Activated B cell treated with CpG ODN at 0.5 μM for 24 hours (primary cell): ENCODE measurements at regions not wholly inside any gene's neighbourhood (a gene's known extent, or its start where the extent isn't known, plus 50 kb on each side); places are given as distances from the start of the nearest gene placed in this dataset.

Experiments used
- ATAC-seq: fragments of 200-7000 bp; cut with Tn5 transposase; one replicate; pipeline ENCODE4 v1.10.0; 2021; ENCODE audit warnings: low read depth, mild to moderate bottlenecking, moderate library complexity
- CTCF ChIA-PET: fragments of 350-600 bp; sonication (Branson Sonifier 250); formaldehyde crosslinking; loops from one replicate; lab custom pipeline; 2021; ENCODE audit warnings: antibody characterized with exemption; lab: Charles Lee
- POLR2A ChIA-PET: fragments of 350-600 bp; sonication (Branson Sonifier 250); formaldehyde crosslinking; loops from one replicate; lab custom pipeline; 2021; ENCODE audit warnings: antibody characterized with exemption; lab: Charles Lee
- DNase-seq: peaks from one replicate; pipeline ENCODE4 v3.0.0; 2022
- H3K27ac Mint-ChIP-seq: one replicate; pipeline ENCODE4 v1.8.0; 2020; ENCODE audit warnings: mixed read lengths
- H3K27me3 Mint-ChIP-seq: one replicate; pipeline ENCODE4 v1.8.0; 2021; ENCODE audit warnings: mixed read lengths
- H3K36me3 Mint-ChIP-seq: one replicate; pipeline ENCODE4 v1.8.0; 2021; ENCODE audit warnings: low read depth, mixed read lengths
- H3K4me1 Mint-ChIP-seq: one replicate; pipeline ENCODE4 v1.8.0; 2021; ENCODE audit warnings: mixed read lengths
- H3K4me3 Mint-ChIP-seq: one replicate; pipeline ENCODE4 v1.8.0; 2020; ENCODE audit warnings: mild to moderate bottlenecking, mixed read lengths
- H3K9me3 Mint-ChIP-seq: one replicate; pipeline ENCODE4 v1.8.0; 2020; ENCODE audit warnings: mixed read lengths
- CTCF ChIP-seq: fragments of 200-600 bp; IDR thresholded peaks from one replicate; pipeline ENCODE4 v1.8.0; 2022; ENCODE audit warnings: antibody characterized with exemption, mild to moderate bottlenecking
- intact Hi-C: fragments of 100-400 bp; cut with micrococcal nuclease; formaldehyde crosslinking; loops from one replicate; pipeline ENCODE4 v1.15.1; 2024

- no peaks in the 10 kb centered on the region for H3K4me1 Mint-ChIP-seq
- no peak for TF ChIP-seq CTCF
- no peak overlapping the region for H3K27ac Mint-ChIP-seq
- ChIA-PET POLR2A (no interaction called here), CTCF (no interaction called here)
- intact Hi-C loops, result no loop called here
- ATAC-seq, result no peak
- no peak for DNase-seq
- no peak overlapping the region for H3K4me3 Mint-ChIP-seq
- no peaks in the 10 kb centered on the region for H3K36me3 Mint-ChIP-seq
- H3K9me3 Mint-ChIP-seq, result peaks cover 7% of the 10 kb centered on the region
- H3K27me3 Mint-ChIP-seq, result peaks cover 8% of the 10 kb centered on the region
Observed at GRCh38 chr15:38829086-38829485, 264.5 kb upstream of the RASGRP1 start.

GRCh38 chr15:38842226-38842625 lies 277.6 kb upstream of the RASGRP1 start:
- Mint-ChIP-seq H3K27me3 (peaks cover 5% of the 10 kb centered on the region), H3K9me3 (no peaks in the 10 kb centered on the region), H3K36me3 (no peaks in the 10 kb centered on the region), H3K4me3 (no peak overlapping the region), H3K4me1 (no peaks in the 10 kb centered on the region), H3K27ac (no peak overlapping the region)
- ATAC-seq, result no peak
- TF ChIP-seq CTCF, result no peak
- no peak for DNase-seq
- intact Hi-C loops, result no loop called here
- POLR2A ChIA-PET, result no interaction called here
- CTCF ChIA-PET, result no interaction called here

GRCh38 chr15:38843051-38843501 lies 278.5 kb upstream of the RASGRP1 start:
- ATAC-seq (no peak), DNase-seq (no peak)
- no peak for TF ChIP-seq CTCF
- intact Hi-C loops, result no loop called here
- H3K27me3 Mint-ChIP-seq, result peaks cover 5% of the 10 kb centered on the region
- H3K27ac Mint-ChIP-seq, result no peak overlapping the region
- H3K36me3 Mint-ChIP-seq, result no peaks in the 10 kb centered on the region
- H3K4me3 Mint-ChIP-seq, result no peak overlapping the region
- ChIA-PET POLR2A (no interaction called here), CTCF (no interaction called here)
- no peaks in the 10 kb centered on the region for H3K9me3 Mint-ChIP-seq
- H3K4me1 Mint-ChIP-seq, result no peaks in the 10 kb centered on the region

- ATAC-seq (no peak), DNase-seq (no peak)
- no peaks in the 10 kb centered on the region for H3K4me1 Mint-ChIP-seq
- ChIA-PET CTCF (no interaction called here), POLR2A (no interaction called here)
- peaks cover 2% of the 10 kb centered on the region for H3K27me3 Mint-ChIP-seq
- no peak overlapping the region for H3K27ac Mint-ChIP-seq
- intact Hi-C loops, result no loop called here
- no peak overlapping the region for H3K4me3 Mint-ChIP-seq
- no peak for TF ChIP-seq CTCF
- H3K9me3 Mint-ChIP-seq, result no peaks in the 10 kb centered on the region
- no peaks in the 10 kb centered on the region for H3K36me3 Mint-ChIP-seq
Observed at GRCh38 chr15:38843736-38844590, 279.3 kb upstream of the RASGRP1 start.

DNA sequence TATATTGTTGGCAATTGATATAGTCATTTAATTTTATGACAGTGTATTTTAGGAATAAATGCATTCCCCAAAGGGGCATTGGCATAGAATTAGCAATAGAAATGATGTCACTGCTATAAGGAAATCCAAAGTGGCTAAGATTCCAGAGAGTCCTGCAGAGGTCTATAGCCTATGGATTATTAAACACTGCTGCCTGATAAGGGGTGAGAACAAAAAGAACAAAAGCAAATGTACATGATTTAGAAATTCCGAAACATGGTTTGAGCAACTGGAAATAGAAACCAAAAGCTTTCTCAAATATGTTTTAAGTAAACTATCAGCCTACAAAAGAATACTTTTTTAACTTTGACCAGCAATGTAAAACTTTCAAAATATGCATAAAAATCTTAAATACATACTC lies 280.1 kb upstream of the RASGRP1 start:
- DNase-seq (no peak), ATAC-seq (no peak)
- Mint-ChIP-seq H3K9me3 (no peaks in the 10 kb centered on the region), H3K36me3 (no peaks in the 10 kb centered on the region), H3K4me1 (no peaks in the 10 kb centered on the region), H3K27ac (no peak overlapping the region), H3K4me3 (no peak overlapping the region), H3K27me3 (peaks cover 5% of the 10 kb centered on the region)
- ChIA-PET CTCF (no interaction called here), POLR2A (no interaction called here)
- no peak for TF ChIP-seq CTCF
- intact Hi-C loops, result no loop called here
